HG03139 (cell line): ENCODE measurements at regions not wholly inside any gene's neighbourhood (a gene's known extent, or its start where the extent isn't known, plus 50 kb on each side); places are given as distances from the start of the nearest gene placed in this dataset.
"Not testable (repeated sequence)": the region's sequence is repeated elsewhere in the genome, so short reads cannot be mapped to it uniquely, and the experiment has no call there.

Source experiments
- ATAC-seq: cut with Tn5 transposase; IDR thresholded peaks from one replicate; pipeline ENCODE4 v1.9.1; 2021; ENCODE audit not compliant: unreplicated experiment

GRCh38 chr12:128079446-128079845 lies 187.5 kb upstream of the TMEM132C start:
- no peak for ATAC-seq

DNA sequence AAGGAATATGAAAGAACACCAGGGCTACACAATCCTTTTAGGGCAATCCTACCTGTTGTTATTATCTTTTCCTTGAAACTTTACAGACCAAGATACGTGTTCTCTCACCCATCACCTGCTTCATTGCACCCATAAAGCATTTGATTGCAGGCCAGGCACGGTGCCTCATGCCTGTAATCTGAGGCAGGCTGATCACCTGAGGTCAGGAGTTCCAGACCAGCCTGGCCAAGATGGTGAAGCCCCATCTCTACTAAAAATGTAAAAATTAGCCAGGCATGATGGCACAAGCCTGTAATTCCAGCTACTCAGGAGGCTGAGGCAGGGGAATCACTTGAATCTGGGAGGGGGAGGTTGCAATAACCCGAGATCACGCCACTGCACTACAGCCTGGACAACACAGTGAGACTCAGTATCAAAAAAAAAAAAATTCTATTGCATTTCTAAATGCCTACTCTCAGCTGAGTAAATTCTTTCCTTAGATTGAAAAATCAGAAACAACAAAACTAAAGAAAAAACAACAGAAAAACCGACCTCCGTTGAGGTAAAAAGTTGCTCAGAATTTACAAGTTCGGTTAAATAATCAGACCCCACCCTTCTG lies 183.7 kb upstream of the TMEM132C start:
- no peak for ATAC-seq

DNA sequence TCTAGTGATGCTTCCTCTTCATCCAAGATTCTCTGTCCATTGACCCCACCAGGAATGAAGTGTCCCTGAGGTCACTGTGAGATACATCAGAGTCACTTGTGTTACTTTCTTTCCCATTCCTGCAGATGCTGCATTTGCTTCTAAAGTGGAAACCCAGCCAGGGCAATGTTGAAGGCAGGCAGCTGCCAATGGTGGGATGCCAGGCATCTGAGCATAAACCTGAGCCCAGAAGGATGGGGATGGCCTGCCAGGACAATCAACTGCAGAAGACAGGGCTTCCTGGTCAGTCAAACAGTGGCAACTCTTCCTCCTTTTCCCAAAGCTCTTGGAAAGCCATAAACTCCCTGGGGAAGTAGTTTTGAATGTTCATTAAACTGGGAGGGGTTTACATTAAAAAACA lies 178.0 kb upstream of the TMEM132C start:
- ATAC-seq, result no peak

DNA sequence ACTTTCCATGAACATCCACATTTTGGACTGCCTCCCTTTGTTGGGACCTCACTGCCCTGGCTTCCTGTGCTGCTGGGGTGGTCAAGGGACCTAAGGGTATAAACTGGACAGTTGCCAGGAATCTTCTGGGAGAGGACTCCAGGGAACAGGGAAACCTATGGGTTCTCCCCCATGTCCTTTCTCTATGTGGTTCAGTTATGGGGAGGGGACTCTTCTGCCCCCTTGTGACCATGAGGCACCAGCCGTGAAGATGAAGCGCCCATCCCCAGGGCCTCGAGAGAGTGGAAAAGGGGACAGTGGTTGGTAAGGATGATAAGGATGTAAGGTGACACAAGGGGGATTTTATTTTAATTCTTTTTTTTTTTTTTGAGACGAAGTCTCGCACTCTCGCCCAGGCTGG lies 177.0 kb upstream of the TMEM132C start:
- no peak for ATAC-seq

GRCh38 chr12:128091101-128091720 lies 175.8 kb upstream of the TMEM132C start:
- ATAC-seq, result no peak

DNA sequence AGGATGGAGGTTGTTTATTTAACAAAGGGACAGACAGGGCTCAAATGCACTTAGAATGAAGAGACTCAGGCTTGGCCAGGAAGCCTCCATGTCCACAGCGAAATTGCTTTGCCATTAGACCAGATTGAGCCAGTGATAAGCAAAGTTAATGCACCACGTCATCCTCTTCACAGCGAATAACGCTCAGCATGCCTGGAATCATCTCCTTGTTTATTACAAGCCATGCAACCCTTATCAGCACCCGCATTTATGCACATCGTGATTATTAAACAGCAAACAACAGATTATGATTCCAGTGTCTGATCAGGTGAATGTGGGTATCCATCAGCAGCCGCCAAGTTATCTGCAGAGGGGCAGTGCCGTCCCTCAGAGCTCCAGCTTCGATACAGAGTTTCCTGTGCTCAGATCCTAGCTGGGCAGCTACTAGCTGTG lies 175.0 kb upstream of the TMEM132C start:
- no peak for ATAC-seq

- ATAC-seq, result no peak
These were observed 168.2 kb upstream of the TMEM132C start for GRCh38 chr12:128098730-128099129.

GRCh38 chr12:128103152-128103551 lies 163.8 kb upstream of the TMEM132C start:
- no peak for ATAC-seq

DNA sequence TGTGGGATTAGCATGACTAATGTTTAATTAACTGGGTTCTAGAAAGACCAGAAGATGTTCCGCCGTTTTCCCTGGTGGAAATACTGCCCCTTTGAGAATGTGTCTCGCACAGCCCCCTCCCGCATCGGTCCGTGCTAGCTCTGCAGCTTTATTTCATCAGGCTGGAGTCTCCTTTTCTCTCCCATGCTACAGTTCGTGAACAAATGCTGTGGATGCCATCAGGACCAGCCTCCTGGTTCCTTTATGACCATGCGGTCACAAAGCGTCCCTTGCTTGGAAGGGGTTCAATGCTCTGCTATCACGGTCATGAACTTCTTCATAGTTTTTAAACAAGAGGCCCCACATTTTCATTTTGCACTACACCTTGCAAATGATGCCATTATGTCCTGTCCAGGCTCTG lies 157.7 kb upstream of the TMEM132C start:
- ATAC-seq, result no peak

- ATAC-seq, result no peak
These were observed 157.3 kb upstream of the TMEM132C start for GRCh38 chr12:128109636-128110035.

DNA sequence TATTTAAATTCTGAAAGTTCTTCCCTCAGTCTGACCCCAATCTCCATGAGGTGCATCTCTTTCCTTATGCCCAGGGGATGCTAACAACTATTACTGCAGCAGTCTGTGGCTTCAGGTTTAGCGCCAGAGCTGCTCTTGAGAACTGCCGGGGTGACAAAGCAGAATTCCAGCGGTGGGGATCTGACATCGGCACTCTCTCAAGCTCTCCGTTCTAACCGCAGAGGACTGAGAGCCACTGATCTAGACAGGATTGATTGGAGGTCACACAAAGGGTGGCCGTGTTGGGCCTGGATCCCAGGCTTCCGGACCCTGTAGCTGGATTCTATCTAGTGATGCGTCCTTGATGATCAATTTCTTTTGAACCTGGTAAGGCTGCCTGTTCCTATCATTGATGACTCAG lies 155.6 kb upstream of the TMEM132C start:
- ATAC-seq, result no peak

- ATAC-seq, result no peak
These were observed 155.0 kb upstream of the TMEM132C start for GRCh38 chr12:128111951-128112350.

- ATAC-seq, result not testable (repeated sequence)
These were observed 153.7 kb upstream of the TMEM132C start for GRCh38 chr12:128113250-128113649.

DNA sequence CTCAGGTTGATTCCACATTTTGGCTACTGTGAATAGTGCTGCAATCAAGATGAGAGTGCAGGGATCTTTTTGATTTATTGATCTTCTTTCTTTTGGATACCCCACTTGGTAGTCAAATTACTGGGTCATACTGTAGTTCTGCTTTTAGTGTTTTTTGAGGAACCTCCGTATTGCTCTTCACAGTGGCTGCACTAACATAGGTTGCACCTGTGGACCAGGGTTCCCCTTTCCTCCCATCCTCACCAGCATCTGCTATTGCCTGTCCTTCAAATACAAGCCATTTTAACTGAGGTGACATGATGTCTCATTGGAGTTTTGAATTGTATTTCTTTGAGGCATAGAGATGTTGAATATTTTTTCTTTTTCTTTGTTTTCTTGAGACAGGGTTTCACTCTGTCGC lies 152.5 kb upstream of the TMEM132C start:
- ATAC-seq, result no peak

- ATAC-seq, result no peak
These were observed 150.4 kb upstream of the TMEM132C start for GRCh38 chr12:128116537-128116936.

DNA sequence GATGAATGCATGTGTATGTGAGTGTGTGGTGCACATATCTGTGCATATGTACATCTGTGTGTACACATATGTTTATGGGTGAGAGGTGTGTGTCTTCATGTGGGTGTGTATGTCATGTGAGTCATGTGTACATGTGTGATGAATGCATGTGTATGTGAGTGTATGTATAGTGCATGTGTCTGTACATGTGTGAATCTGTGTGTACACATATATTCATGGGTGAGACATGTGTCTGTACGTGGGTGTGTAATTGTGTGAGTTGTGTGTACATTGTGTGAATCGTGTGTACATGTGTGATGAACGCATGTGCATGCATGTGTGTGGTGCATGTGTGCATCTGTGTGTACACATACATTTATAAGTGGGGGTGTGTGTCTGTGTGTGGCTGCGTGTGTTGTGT lies 146.9 kb upstream of the TMEM132C start:
- ATAC-seq, result no peak

DNA sequence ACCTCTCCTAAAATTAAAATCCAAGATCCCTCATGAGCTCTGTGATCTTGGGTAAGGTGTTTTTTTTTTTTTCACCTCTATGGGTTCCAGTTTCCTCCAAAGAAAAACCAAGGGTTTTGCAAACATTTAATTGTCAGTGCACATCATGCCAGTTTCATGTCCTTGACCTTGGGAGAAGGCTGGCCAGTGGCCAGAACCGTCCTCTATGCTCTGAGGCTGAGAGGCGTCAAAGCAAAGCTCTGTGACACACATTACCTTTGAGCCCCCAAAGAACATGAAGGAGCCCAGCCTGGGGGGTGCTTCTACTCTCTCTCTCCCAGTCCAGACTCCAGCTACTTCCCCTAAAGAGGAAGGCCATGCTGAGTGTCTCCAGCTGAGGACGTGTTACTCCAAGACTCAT lies 145.5 kb upstream of the TMEM132C start:
- no peak for ATAC-seq

GRCh38 chr12:128123096-128123495 lies 143.9 kb upstream of the TMEM132C start:
- ATAC-seq, result no peak

DNA sequence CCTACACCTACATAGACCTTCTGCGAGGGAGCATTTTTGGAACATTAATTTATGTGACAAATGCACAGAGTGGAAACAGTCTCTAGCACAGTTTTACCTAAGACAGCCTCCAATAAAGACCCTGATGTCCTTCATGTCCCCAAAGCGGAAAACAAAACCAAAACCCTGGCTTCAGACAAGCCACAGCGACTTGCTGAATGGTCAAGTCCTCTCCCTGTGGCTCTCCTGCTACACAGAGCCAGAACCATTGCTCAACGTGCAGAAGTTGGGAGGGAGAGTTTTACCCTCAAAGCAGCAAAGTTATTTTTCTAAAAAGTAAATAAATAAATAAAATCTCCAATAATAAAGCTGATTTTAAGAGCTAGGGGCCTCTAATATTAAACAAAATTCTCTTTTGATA lies 135.0 kb upstream of the TMEM132C start:
- ATAC-seq, result no peak

DNA sequence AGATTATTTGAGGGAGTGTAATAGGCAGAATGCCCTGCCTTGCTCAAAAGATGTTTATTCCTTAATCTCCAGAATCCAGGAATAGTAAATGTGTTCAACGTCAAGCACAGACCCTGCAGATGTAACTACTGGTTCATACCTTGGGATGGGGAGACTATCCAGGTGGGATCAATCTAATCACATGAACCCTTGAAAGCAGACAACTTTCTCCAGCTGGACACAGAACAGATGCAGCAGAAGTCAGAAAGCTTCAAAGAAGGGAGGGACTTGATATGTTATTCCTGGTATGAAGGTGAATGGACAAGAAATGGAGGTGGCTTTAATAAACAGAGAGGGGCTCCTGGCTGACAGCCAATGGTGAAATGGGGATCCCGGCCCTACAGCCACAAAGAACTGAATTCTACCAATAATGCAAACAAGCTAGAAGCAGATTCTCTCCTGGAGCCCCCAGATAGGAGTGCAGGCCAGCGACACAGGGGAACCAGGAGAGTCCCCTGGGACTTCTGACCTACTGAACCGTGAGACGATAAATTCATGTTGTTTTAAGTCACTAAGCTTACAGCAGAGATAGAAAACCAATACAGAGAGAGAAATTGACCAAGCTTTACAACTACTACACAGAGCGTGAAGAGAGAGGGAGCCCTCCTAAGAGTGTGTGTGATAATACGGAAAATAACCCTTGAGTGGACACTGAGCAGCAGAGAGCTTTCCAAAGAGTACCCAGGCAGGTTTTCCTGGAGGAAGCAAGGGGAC lies 133.5 kb upstream of the TMEM132C start:
- no peak for ATAC-seq

DNA sequence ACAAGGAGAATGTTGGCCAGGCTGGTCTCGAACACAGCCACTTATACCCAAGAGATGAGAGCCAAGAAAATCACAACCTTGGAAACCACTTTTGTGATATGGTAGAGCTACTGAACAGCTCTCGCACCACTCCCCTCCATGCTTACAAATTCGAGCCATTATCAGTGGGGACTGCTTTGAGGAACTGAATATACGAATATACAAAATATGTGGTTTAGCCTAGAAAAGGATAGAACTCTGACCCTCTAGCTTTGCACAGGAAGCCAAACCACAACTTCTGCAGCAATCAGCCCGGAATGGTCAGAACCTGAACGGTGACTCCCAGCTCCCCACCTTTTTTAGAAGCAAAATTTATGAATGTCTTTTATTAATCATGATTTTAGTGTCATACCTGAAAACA lies 129.8 kb upstream of the TMEM132C start:
- ATAC-seq, result peak; percentile 77

GRCh38 chr12:128138125-128138524 lies 128.8 kb upstream of the TMEM132C start:
- ATAC-seq, result no peak
